ENCODE measurements at regions not wholly inside any gene's neighbourhood (a gene's known extent, or its start where the extent isn't known, plus 50 kb on each side); places are given as distances from the start of the nearest gene placed in this dataset.
"Not testable (repeated sequence)": the region's sequence is repeated elsewhere in the genome, so short reads cannot be mapped to it uniquely, and the experiment has no call there.

- DNase-seq: no peak
These were observed 174.4 kb upstream of the TCF4 start for GRCh38 chr18:55762424-55762823.

GRCh38 chr18:55753643-55754263, 165.8 kb upstream of the TCF4 start:
- DNase-seq: no peak

- no peak for DNase-seq
These were observed 163.5 kb upstream of the TCF4 start for GRCh38 chr18:55751476-55751875.

- DNase-seq: no peak
These were observed 160.3 kb upstream of the TCF4 start for GRCh38 chr18:55748227-55748738.

- no peak for DNase-seq
These were observed 156.2 kb upstream of the TCF4 start for GRCh38 chr18:55744206-55744605.

GRCh38 chr18:55743736-55744135, 155.7 kb upstream of the TCF4 start:
- no peak for DNase-seq

- no peak for DNase-seq
These were observed 155.1 kb upstream of the TCF4 start for GRCh38 chr18:55743133-55743532.

- no peak for DNase-seq
These were observed 151.5 kb upstream of the TCF4 start for GRCh38 chr18:55739488-55739887.

- DNase-seq: no peak
These were observed 150.6 kb upstream of the TCF4 start for GRCh38 chr18:55738483-55739114.

GRCh38 chr18:55737781-55738468, 149.9 kb upstream of the TCF4 start:
- no peak for DNase-seq

GRCh38 chr18:55737266-55737665, 149.3 kb upstream of the TCF4 start:
- DNase-seq: no peak

GRCh38 chr18:55735969-55736368, 148.0 kb upstream of the TCF4 start:
- no peak for DNase-seq

- DNase-seq: no peak
These were observed 147.3 kb upstream of the TCF4 start for GRCh38 chr18:55735199-55735855.

- DNase-seq: no peak
These were observed 144.5 kb upstream of the TCF4 start for GRCh38 chr18:55732227-55733106.

- DNase-seq: no peak
These were observed 143.6 kb upstream of the TCF4 start for GRCh38 chr18:55731594-55732042.

- not testable (repeated sequence) for DNase-seq
These were observed 133.0 kb upstream of the TCF4 start for GRCh38 chr18:55721006-55721405.

- DNase-seq: no peak
These were observed 125.7 kb upstream of the TCF4 start for GRCh38 chr18:55713707-55714106.

GRCh38 chr18:55706898-55707297, 118.9 kb upstream of the TCF4 start:
- no peak for DNase-seq

- no peak for DNase-seq
These were observed 111.3 kb upstream of the TCF4 start for GRCh38 chr18:55699233-55699765.

GRCh38 chr18:55696811-55697210, 108.8 kb upstream of the TCF4 start:
- DNase-seq: no peak

- DNase-seq: no peak
These were observed 107.1 kb upstream of the TCF4 start for GRCh38 chr18:55695091-55695490.

GRCh38 chr18:55694291-55694690, 106.3 kb upstream of the TCF4 start:
- DNase-seq: no peak

All from NCI-H1694 (cell line).